ENCODE measurements at regions not wholly inside any gene's neighbourhood (a gene's known extent, or its start where the extent isn't known, plus 50 kb on each side); places are given as distances from the start of the nearest gene placed in this dataset.

- TF ChIP-seq CTCF (IDR thresholded peaks at IDR 0.05) (no peak), POLR2A (IDR thresholded peaks at IDR 0.05) (no peak)
Measured at GRCh38 chr4:140806163-140806562, 50.0 kb upstream of the TBC1D9 start.
